C4-2B (cell line): ENCODE measurements at regions not wholly inside any gene's neighbourhood (a gene's known extent, or its start where the extent isn't known, plus 50 kb on each side); places are given as distances from the start of the nearest gene placed in this dataset.

Experiments
- ZFX ChIP-seq: fragments of 450-650 bp; IDR thresholded peaks from 2 replicates; pipeline ENCODE4 v1.6.1; 2017
- TF ChIP-seq, protein P1 (sequence below): fragments of 450-650 bp; conservative IDR thresholded peaks from 2 replicates; pipeline ENCODE4 v1.5.1; 2017; ENCODE audit warnings: mild to moderate bottlenecking

DNA sequence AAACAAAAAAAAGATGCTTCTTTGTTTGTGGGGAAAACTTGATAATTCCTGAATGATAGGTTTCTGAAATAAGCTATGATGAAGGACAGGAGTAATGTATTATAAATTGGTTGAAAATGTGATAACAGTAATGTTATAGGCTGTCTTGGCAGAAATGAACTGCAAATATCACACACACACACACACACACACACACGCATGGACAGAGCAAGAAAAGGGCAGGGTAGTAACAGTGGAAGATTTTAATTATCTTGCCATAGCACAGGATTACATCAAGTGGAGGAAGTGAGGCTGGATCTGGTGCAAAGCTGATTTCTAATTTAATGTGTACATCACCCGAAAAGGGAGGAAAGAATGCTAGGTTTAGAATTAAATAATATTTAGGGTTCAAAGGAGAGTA lies 97.5 kb upstream of the CXXC4 start:
- TF ChIP-seq, protein P1, sequence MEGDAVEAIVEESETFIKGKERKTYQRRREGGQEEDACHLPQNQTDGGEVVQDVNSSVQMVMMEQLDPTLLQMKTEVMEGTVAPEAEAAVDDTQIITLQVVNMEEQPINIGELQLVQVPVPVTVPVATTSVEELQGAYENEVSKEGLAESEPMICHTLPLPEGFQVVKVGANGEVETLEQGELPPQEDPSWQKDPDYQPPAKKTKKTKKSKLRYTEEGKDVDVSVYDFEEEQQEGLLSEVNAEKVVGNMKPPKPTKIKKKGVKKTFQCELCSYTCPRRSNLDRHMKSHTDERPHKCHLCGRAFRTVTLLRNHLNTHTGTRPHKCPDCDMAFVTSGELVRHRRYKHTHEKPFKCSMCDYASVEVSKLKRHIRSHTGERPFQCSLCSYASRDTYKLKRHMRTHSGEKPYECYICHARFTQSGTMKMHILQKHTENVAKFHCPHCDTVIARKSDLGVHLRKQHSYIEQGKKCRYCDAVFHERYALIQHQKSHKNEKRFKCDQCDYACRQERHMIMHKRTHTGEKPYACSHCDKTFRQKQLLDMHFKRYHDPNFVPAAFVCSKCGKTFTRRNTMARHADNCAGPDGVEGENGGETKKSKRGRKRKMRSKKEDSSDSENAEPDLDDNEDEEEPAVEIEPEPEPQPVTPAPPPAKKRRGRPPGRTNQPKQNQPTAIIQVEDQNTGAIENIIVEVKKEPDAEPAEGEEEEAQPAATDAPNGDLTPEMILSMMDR = no peak
- TF ChIP-seq ZFX = no peak
